ENCODE measurements at regions not wholly inside any gene's neighbourhood (a gene's known extent, or its start where the extent isn't known, plus 50 kb on each side); places are given as distances from the start of the nearest gene placed in this dataset.

DNA sequence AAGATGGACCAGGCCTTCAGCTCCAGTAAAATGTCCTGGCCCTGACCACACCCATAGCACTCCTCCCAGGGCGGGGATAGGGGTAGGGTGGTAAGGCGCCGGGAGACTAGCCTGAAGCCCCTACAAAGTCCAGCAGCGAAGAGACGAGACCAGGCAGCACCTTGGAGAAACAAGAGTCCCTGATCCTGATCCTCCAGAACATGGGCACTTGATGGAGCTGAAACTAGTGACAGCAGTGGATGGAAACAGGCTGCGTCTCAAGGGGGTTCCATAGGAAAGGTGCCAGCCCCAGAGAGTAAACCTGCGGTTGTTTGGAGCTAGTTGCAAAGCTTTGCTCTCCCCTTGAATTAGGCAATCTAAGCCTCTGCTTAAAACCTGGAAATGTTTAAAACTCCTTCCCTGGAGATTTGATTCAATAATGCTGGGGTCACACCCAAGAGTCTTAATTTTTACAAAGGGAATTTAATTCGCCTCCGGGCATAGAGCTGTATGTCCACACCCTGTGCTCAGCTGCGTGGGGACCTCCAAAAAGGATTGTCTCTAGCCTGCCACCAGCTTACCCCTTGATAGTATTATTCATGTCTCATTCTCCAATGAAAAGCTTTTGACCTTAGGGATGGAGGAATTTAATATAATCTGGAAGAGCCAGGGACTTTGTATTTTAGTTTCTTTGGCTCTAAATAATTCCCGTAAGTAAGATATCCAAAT lies 258.6 kb downstream of the PMP22 start:
- intact Hi-C loops (cut with micrococcal nuclease) = no loop called here
- no peak overlapping the region for H3K4me2 ChIP-seq (replicated peaks; ENCODE audit: extremely low read depth, low read length, poor library complexity, severe bottlenecking)
- H3K36me3 ChIP-seq (replicated peaks in 1 of 2; ENCODE audit: control insufficient read depth in 1 of 2, insufficient read depth in 2 of 2, low read length in 2 of 2) = no peaks in the 10 kb centered on the region
- 90% methylated on average over 6 of the region's 11 CpGs for WGBS (ENCODE audit: insufficient coverage)
- H3K9ac ChIP-seq (ENCODE audit: insufficient read depth, low read length, poor library complexity, severe bottlenecking) = no peak overlapping the region
- H3K79me2 ChIP-seq (ENCODE audit: insufficient read depth, low read length) = no peaks in the 10 kb centered on the region
- no peaks in the 10 kb centered on the region for H3K9me3 ChIP-seq (replicated peaks in 1 of 2; ENCODE audit: control insufficient read depth in 1 of 2, insufficient read depth in 1 of 2, low read length in 2 of 2)
- H3K27ac Mint-ChIP-seq = no peak overlapping the region
- H3K9me3 Mint-ChIP-seq = peaks cover 0 to 10% (median 4%) of the 10 kb centered on the region in 7 donors
- H3K27me3 ChIP-seq (ENCODE audit: control insufficient read depth in 2 of 2, insufficient read depth in 2 of 2, low read length in 2 of 2) = no peaks in the 10 kb centered on the region
- H3K27ac ChIP-seq (ENCODE audit: low read depth in 1 of 2, low read length in 2 of 2) = no peak overlapping the region
- H3K4me1 ChIP-seq (ENCODE audit: control insufficient read depth in 1 of 2, insufficient read depth in 2 of 2, low read length in 2 of 2) = no peaks in the 10 kb centered on the region
- H3K4me1 Mint-ChIP-seq = no peaks in the 10 kb centered on the region
- no peak for DNase-seq
- H3K36me3 Mint-ChIP-seq = no peaks in the 10 kb centered on the region
- H3K4me3 ChIP-seq (replicated peaks in 1 of 3; ENCODE audit: low read depth in 2 of 3, low read length in 3 of 3) = no peak overlapping the region
- H4K20me1 ChIP-seq (ENCODE audit: insufficient read depth, low read length) = no peaks in the 10 kb centered on the region
- H3K4me3 Mint-ChIP-seq = no peak overlapping the region
- TF ChIP-seq, protein P1, sequence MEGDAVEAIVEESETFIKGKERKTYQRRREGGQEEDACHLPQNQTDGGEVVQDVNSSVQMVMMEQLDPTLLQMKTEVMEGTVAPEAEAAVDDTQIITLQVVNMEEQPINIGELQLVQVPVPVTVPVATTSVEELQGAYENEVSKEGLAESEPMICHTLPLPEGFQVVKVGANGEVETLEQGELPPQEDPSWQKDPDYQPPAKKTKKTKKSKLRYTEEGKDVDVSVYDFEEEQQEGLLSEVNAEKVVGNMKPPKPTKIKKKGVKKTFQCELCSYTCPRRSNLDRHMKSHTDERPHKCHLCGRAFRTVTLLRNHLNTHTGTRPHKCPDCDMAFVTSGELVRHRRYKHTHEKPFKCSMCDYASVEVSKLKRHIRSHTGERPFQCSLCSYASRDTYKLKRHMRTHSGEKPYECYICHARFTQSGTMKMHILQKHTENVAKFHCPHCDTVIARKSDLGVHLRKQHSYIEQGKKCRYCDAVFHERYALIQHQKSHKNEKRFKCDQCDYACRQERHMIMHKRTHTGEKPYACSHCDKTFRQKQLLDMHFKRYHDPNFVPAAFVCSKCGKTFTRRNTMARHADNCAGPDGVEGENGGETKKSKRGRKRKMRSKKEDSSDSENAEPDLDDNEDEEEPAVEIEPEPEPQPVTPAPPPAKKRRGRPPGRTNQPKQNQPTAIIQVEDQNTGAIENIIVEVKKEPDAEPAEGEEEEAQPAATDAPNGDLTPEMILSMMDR (IDR thresholded peaks at IDR 0.05) = no peak
- H3K27me3 Mint-ChIP-seq (ENCODE audit: low read depth in 3 of 3) = peaks cover 0 to 4% (median 2%) of the 10 kb centered on the region in 3 donors
- H2AFZ ChIP-seq (ENCODE audit: insufficient read depth, low read depth, low read length, poor library complexity, severe bottlenecking) = no peak overlapping the region

DNA sequence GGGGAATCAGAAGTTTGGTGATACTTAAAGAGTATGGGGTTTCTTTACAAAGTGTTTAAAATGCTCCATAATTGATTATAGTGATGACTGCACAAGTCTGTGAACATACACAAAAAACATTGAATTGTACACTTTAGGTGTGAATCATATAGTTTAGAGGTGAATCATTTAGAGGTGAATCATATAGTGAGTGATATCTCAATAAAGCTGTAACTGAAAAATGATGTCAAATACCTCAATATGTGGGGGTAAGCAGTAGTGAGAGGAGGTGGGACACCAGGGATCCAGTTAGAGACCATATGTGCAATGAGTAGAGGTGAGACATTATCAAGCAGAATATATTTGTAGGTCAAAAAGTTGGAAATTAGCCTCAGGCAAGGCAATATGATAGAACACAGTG lies 264.5 kb downstream of the PMP22 start:
- Histone ChIP-seq H3K36me3 (replicated peaks in 1 of 2; ENCODE audit: control insufficient read depth in 1 of 2, insufficient read depth in 2 of 2, low read length in 2 of 2) (no peaks in the 10 kb centered on the region), H3K27ac (ENCODE audit: low read depth in 1 of 2, low read length in 2 of 2) (no peak overlapping the region), H3K79me2 (ENCODE audit: insufficient read depth, low read length) (no peaks in the 10 kb centered on the region), H3K4me1 (ENCODE audit: control insufficient read depth in 1 of 2, insufficient read depth in 2 of 2, low read length in 2 of 2) (no peaks in the 10 kb centered on the region), H3K9me3 (replicated peaks in 1 of 2; ENCODE audit: control insufficient read depth in 1 of 2, insufficient read depth in 1 of 2, low read length in 2 of 2) (no peaks in the 10 kb centered on the region), H3K4me2 (replicated peaks; ENCODE audit: extremely low read depth, low read length, poor library complexity, severe bottlenecking) (no peak overlapping the region), H3K9ac (ENCODE audit: insufficient read depth, low read length, poor library complexity, severe bottlenecking) (no peak overlapping the region), H2AFZ (ENCODE audit: insufficient read depth, low read depth, low read length, poor library complexity, severe bottlenecking) (no peak overlapping the region), H3K4me3 (replicated peaks in 1 of 3; ENCODE audit: low read depth in 2 of 3, low read length in 3 of 3) (no peak overlapping the region), H3K27me3 (ENCODE audit: control insufficient read depth in 2 of 2, insufficient read depth in 2 of 2, low read length in 2 of 2) (no peaks in the 10 kb centered on the region), H4K20me1 (ENCODE audit: insufficient read depth, low read length) (no peaks in the 10 kb centered on the region)
- H3K4me3 Mint-ChIP-seq = no peak overlapping the region
- H3K27me3 Mint-ChIP-seq (ENCODE audit: low read depth in 3 of 3) = peaks cover 0 to 4% (median 2%) of the 10 kb centered on the region in 3 donors
- H3K4me1 Mint-ChIP-seq = no peaks in the 10 kb centered on the region
- intact Hi-C loops (cut with micrococcal nuclease) = no loop called here
- peaks cover 0 to 8% (median 4%) of the 10 kb centered on the region in 7 donors for H3K9me3 Mint-ChIP-seq
- no peak overlapping the region for H3K27ac Mint-ChIP-seq
- H3K36me3 Mint-ChIP-seq = no peaks in the 10 kb centered on the region
- TF ChIP-seq, protein P1 (IDR thresholded peaks at IDR 0.05) = no peak
- no peak for DNase-seq
